Uterus (tissue), 2 donors: ENCODE measurements at regions not wholly inside any gene's neighbourhood (a gene's known extent, or its start where the extent isn't known, plus 50 kb on each side); places are given as distances from the start of the nearest gene placed in this dataset.

ENCODE experiments used
- POLR2A ChIP-seq, 2 donors: fragments of 450-650 bp; IDR thresholded peaks; one replicate each; pipeline ENCODE4 v1.6.1; 2016; ENCODE audit warnings: antibody characterized with exemption in 2 of 2, mild to moderate bottlenecking in 1 of 2, moderate library complexity in 1 of 2
- TF ChIP-seq, protein P1 (sequence below), 4 experiments: fragments of 200-600 bp in 2 of 4; fragments of 450-650 bp in 2 of 4; sonication (generic) in 2 of 4; IDR thresholded peaks; one replicate each; pipeline ENCODE4 v1.5.1; 2016 to 2019; ENCODE audit warnings: antibody characterized with exemption in 4 of 4, mild to moderate bottlenecking in 2 of 4, moderate library complexity in 1 of 4

DNA sequence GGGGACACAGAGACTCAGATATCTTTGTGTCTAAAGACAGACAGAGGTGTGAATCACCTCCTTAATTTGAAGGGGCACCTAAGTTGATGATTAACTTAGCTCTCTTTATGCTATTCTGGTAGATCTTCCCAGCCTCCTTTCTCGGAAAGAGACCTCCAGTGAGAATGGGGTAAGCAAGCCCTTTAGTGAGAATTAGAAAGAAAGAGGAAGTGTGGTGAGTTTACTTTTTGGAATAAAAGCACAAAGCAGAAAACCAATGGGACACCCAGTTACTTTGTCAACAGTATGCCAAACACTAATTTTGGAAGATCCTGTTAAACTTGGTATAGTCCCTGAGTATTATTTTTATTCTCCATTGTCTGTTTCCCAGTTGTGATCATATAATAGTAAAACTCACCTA, 302.8 kb upstream of the RASA1 start:
- TF ChIP-seq, protein P1, sequence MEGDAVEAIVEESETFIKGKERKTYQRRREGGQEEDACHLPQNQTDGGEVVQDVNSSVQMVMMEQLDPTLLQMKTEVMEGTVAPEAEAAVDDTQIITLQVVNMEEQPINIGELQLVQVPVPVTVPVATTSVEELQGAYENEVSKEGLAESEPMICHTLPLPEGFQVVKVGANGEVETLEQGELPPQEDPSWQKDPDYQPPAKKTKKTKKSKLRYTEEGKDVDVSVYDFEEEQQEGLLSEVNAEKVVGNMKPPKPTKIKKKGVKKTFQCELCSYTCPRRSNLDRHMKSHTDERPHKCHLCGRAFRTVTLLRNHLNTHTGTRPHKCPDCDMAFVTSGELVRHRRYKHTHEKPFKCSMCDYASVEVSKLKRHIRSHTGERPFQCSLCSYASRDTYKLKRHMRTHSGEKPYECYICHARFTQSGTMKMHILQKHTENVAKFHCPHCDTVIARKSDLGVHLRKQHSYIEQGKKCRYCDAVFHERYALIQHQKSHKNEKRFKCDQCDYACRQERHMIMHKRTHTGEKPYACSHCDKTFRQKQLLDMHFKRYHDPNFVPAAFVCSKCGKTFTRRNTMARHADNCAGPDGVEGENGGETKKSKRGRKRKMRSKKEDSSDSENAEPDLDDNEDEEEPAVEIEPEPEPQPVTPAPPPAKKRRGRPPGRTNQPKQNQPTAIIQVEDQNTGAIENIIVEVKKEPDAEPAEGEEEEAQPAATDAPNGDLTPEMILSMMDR (IDR thresholded peaks at IDR 0.05) = no peak
- TF ChIP-seq POLR2A (IDR thresholded peaks at IDR 0.05) = no peak
